Body of pancreas (tissue), 4 donors: ENCODE measurements at regions not wholly inside any gene's neighbourhood (a gene's known extent, or its start where the extent isn't known, plus 50 kb on each side); places are given as distances from the start of the nearest gene placed in this dataset.

Source experiments
- POLR2A ChIP-seq, 3 donors: fragments of 450-650 bp; IDR thresholded peaks; one replicate each; pipeline ENCODE4 v1.6.1; 2016; ENCODE audit warnings: antibody characterized with exemption in 3 of 3, mild to moderate bottlenecking in 2 of 3
- TF ChIP-seq, protein P1 (sequence below), 7 experiments: fragments of 450-650 bp in 4 of 7; fragments of 200-600 bp in 3 of 7; sonication (generic) in 3 of 7; IDR thresholded peaks; one replicate each; pipeline ENCODE4 v1.5.1; 2016 to 2019; ENCODE audit warnings: antibody characterized with exemption in 7 of 7

DNA sequence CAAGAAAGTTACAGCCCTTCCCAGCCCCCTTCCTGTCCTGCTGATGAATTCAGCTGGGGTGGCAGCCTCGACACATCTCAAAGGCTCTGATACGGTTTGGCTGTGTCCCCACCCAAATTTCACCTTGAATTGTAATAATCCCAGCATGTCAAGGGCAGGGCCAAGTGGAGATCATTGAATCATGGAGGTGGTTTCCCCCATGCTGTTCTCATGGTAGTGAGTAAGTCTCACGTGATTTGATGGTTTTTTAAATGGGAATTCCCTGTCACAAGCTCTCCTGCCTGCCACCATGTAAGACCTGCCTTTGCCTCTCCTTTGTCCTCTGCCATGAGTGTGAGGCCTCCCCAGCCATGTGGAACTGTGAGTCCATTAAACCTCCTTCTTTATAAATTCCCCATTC is 163.2 kb upstream of the FOXF1 start:
- TF ChIP-seq, protein P1, sequence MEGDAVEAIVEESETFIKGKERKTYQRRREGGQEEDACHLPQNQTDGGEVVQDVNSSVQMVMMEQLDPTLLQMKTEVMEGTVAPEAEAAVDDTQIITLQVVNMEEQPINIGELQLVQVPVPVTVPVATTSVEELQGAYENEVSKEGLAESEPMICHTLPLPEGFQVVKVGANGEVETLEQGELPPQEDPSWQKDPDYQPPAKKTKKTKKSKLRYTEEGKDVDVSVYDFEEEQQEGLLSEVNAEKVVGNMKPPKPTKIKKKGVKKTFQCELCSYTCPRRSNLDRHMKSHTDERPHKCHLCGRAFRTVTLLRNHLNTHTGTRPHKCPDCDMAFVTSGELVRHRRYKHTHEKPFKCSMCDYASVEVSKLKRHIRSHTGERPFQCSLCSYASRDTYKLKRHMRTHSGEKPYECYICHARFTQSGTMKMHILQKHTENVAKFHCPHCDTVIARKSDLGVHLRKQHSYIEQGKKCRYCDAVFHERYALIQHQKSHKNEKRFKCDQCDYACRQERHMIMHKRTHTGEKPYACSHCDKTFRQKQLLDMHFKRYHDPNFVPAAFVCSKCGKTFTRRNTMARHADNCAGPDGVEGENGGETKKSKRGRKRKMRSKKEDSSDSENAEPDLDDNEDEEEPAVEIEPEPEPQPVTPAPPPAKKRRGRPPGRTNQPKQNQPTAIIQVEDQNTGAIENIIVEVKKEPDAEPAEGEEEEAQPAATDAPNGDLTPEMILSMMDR (IDR thresholded peaks at IDR 0.05) = no peak
- no peak for TF ChIP-seq POLR2A (IDR thresholded peaks at IDR 0.05)
